ENCODE measurements at regions not wholly inside any gene's neighbourhood (a gene's known extent, or its start where the extent isn't known, plus 50 kb on each side); places are given as distances from the start of the nearest gene placed in this dataset.

DNA sequence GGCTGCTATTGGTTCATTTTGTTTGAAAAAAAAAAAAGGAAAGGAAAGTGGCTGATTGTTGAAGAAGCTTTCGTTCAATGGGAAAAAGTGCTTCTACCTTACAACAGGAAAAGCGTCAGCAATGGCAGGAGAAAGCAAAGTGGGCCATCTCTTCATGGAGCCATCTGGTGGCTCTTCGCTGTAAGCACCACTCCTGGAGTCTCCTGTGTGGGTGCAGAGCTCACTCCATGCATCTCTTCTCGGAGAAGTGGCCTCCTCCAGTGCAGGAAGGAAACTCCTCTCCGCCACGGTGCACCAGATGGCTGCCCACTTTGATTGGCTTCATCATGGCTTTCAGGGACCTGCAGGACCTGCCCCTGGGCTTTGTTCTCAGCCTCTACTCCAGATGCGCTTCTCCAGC lies 250.9 kb downstream of the PTEN start:
- TF ChIP-seq, protein P1, sequence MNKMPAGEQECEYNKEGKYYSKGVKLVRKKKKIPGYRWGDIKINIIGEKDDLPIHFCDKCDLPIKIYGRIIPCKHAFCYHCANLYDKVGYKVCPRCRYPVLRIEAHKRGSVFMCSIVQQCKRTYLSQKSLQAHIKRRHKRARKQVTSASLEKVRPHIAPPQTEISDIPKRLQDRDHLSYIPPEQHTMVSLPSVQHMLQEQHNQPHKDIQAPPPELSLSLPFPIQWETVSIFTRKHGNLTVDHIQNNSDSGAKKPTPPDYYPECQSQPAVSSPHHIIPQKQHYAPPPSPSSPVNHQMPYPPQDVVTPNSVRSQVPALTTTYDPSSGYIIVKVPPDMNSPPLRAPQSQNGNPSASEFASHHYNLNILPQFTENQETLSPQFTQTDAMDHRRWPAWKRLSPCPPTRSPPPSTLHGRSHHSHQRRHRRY (tag by site-specific recombination; IDR thresholded peaks at IDR 0.05): no peak
- TF ChIP-seq, protein P2, sequence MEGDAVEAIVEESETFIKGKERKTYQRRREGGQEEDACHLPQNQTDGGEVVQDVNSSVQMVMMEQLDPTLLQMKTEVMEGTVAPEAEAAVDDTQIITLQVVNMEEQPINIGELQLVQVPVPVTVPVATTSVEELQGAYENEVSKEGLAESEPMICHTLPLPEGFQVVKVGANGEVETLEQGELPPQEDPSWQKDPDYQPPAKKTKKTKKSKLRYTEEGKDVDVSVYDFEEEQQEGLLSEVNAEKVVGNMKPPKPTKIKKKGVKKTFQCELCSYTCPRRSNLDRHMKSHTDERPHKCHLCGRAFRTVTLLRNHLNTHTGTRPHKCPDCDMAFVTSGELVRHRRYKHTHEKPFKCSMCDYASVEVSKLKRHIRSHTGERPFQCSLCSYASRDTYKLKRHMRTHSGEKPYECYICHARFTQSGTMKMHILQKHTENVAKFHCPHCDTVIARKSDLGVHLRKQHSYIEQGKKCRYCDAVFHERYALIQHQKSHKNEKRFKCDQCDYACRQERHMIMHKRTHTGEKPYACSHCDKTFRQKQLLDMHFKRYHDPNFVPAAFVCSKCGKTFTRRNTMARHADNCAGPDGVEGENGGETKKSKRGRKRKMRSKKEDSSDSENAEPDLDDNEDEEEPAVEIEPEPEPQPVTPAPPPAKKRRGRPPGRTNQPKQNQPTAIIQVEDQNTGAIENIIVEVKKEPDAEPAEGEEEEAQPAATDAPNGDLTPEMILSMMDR (tag by site-specific recombination; IDR thresholded peaks at IDR 0.05): peak; percentile 52
- no peak for TF ChIP-seq KLF10 (tag by site-specific recombination; IDR thresholded peaks at IDR 0.05)
- no peak for TF ChIP-seq ZNF175 (tag by site-specific recombination; IDR thresholded peaks at IDR 0.05)
- no peak for TF ChIP-seq IKZF3 (tag by site-specific recombination; IDR thresholded peaks at IDR 0.05)
